Mammary epithelial cell (primary cell): ENCODE measurements at regions not wholly inside any gene's neighbourhood (a gene's known extent, or its start where the extent isn't known, plus 50 kb on each side); places are given as distances from the start of the nearest gene placed in this dataset.

Experiments
- EZH2 ChIP-seq: IDR thresholded peaks from 2 replicates; pipeline ENCODE4 v1.6.1; 2012; ENCODE audit warnings: low read length, inconsistent platforms, borderline replicate concordance
- TF ChIP-seq, protein P1 (sequence below), 2 donors: IDR thresholded peaks in 1 of 2; conservative IDR thresholded peaks in 1 of 2; 2 replicates each; pipeline ENCODE4 v1.5.1; 2011 to 2012; ENCODE audit warnings: inconsistent platforms in 2 of 2, low read length in 2 of 2, mild to moderate bottlenecking in 2 of 2, control low read depth in 1 of 2, low read depth in 1 of 2; ENCODE audit not compliant: insufficient read depth in 1 of 2; ENCODE audit errors: extremely low read depth in 1 of 2

GRCh38 chr14:36396798-36397197 lies 76.4 kb upstream of the MBIP start:
- TF ChIP-seq, protein P1, sequence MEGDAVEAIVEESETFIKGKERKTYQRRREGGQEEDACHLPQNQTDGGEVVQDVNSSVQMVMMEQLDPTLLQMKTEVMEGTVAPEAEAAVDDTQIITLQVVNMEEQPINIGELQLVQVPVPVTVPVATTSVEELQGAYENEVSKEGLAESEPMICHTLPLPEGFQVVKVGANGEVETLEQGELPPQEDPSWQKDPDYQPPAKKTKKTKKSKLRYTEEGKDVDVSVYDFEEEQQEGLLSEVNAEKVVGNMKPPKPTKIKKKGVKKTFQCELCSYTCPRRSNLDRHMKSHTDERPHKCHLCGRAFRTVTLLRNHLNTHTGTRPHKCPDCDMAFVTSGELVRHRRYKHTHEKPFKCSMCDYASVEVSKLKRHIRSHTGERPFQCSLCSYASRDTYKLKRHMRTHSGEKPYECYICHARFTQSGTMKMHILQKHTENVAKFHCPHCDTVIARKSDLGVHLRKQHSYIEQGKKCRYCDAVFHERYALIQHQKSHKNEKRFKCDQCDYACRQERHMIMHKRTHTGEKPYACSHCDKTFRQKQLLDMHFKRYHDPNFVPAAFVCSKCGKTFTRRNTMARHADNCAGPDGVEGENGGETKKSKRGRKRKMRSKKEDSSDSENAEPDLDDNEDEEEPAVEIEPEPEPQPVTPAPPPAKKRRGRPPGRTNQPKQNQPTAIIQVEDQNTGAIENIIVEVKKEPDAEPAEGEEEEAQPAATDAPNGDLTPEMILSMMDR (conservative IDR thresholded peaks at IDR 0.05 in 1 of 2, IDR thresholded peaks at IDR 0.05 in 1 of 2; ENCODE audit: extremely low read depth in 1 of 2, insufficient read depth in 1 of 2, low read depth in 1 of 2, low read length in 2 of 2): no peak
- no peak for TF ChIP-seq EZH2
